NCI-H345 treated with DMSO at 0.1 percent for 48 hours (cell line): ENCODE measurements at regions not wholly inside any gene's neighbourhood (a gene's known extent, or its start where the extent isn't known, plus 50 kb on each side); places are given as distances from the start of the nearest gene placed in this dataset.

Experiments used
- DNase-seq: peaks from one replicate; lab custom pipeline; 2025; ENCODE audit not compliant: unreplicated experiment; lab: John Stamatoyannopoulos, UW

DNA sequence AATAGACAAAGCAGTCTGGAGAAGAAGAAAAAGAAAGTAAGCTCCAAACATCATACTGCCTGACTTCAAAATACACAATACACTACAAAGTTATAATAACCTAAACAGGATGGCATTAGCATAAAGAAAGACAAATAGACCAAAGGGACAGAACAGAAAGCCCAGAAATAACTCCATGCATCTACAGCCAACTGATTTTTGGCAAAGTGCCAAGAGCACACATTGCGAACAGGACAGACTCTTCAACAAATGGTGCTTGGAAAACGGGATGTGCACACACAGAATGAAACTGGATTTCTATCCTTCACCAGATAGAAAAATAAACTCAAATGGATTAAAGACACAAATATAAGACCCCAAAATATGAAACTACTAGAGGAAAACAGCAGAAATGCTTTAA is 66.6 kb upstream of the SPATA31E1 start:
- DNase-seq, result peak; percentile 7

DNA sequence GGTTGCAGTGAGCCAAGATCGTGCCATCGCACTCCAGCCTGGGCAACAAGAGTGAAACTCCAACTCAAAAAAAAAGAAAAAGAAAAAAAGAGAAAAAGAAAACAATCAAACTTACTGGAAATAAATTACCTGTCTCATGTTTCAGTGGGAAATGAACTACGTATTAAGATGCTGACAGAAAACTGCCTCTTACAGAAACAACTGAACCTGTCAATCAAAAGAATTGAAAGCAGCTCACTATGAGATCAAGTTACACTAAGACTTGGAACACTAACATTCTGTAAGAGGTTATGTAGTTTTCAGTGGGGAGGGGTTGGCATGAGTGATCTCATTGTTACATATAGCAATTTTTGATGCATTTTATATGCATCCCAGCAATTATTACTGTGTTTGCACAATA is 64.4 kb upstream of the SPATA31E1 start:
- no peak for DNase-seq

DNA sequence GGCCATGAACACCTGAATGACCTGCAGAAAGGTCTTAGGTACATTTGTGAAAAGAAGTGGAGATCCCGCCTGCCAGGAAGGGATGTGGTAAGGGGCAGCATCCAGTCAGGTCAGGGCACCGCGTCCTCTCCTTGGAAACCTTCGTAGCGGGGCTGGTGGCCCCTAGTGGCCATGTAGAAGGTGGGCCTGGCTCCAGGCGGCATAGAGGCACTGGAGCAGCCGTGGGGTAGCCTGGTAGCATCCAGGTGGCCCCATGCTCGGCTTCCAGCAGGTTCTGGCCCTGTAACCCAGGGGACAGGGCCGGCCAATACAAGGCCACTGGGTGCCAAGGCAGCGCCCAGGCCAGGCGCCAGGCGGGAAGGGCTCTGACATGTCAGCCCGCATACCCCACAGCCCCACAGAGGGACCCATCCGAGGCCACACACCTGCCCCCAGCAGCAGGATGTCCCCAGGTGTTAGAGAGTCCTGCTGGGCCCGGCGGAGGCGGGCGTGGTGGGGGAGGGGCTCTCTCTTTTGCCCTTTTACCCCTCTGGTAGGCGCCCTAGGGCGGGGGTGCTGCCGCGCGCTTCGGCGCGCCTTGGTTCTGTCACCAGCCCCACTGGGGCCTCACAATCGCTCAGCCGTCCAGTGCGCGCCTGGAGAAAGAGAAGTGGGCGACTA is 58.3 kb upstream of the SPATA31E1 start:
- no peak for DNase-seq

DNA sequence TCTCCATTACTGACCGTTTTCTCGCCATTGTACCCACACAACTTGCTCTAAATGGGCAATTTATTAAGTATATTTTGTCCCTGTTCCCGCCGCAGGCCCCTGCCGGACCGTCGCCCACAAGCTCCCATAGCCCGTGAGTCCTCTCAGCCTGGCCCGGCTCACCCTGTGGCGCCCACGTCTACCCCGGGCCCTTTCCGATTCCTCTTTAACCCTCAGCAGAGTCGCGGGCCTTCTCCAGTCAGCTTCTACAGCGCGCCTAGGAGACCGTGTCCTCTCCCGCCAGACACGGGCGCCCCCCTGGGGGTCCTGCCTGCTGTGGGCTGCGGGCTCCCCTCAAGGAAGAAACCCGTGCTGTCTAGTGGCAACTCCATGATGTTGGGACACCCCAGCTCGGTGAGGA is 57.8 kb upstream of the SPATA31E1 start:
- no peak for DNase-seq

DNA sequence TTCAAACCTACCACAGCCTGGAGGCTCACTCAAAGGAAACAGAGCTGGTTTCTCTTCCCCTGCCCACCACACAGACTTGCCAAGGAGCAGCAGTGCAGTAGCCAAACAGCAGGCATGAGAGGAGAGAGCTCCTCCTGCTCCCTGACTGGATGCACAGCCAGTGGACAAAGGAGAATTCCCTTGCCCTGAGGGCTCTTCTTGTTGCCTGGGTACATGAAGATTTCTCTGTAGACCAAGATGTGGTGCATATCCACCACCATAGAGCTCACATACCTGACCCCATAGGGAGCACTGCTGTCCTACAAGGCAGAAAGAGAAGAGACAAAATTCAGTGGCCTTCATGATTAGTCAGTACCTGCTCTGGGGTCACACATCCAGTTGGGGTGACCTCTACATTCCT is 56.3 kb upstream of the SPATA31E1 start:
- no peak for DNase-seq

DNA sequence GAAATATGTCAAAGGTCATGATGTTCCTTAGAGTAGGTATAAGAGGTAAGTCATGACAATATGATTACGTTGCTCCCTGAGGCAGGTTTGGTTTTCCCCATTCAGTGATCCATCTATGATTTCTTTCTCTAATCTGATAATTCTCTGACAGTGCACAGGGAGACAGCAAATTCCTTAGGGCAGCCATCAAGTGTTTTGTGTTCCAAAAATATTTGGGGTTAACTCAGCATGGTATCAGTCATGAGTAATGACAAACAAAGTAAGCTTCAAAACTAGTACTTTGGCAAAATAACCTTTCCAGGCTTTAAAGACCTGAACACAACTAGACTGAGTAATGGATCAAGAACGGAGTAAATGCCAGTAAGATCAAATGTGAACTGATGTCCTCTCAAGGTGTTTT is 55.3 kb upstream of the SPATA31E1 start:
- no peak for DNase-seq

DNA sequence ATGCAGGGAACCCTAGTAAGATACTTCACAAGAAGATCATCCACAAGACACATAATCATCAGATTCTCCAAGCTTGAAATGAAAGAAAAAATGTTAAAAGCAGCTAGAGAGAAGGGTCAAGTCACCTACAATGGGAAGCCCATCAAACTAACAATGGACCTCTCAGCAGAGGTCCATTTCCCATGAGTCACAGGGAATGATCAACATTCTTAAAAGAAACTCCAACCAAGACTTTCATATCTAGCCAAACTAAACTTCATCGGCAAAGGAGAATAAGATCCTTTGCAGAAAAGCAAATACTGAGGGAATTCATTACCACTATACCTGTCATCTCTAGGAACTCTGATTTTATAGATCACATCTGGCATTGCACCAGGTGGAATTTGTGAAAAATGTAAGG is 52.9 kb upstream of the SPATA31E1 start:
- DNase-seq, result no peak

DNA sequence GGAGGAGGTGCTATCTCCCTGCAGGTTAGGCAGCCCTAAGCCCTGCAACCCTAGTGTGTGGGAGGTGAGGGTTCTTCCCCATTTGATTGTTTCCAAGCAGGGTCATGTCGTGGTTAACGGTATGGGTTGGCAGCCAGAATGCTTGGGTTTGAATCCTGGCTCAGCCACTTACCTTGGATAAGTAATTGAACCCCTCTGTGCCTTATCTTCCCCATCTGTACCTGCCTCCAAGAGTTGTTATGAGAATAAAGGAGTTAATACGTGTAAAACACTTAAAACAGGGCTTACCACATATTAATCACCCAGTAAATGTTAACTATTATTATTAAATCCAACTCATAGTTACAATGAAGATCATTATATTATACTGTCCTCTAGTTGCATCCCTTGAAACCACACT is 52.2 kb upstream of the SPATA31E1 start:
- no peak for DNase-seq

DNA sequence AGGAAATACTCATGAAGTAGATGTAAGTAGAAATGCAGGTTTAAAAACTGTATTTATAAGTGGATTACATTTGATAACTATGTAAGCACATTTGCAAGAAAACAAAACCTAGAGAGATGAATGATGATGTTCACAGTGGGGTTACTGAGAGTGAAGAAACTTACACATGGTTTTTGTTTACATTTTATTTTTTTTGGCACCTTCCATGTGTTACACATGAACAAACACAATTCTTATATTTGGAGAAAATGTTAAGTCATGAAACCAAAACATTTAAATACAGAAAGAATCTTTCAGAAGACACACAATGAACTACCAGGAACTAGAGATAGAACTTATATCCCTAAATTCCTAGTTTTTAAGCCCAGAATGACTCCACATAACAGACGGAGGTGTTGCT is 51.5 kb upstream of the SPATA31E1 start:
- DNase-seq, result no peak
